KOPT-K1 (cell line): ENCODE measurements at regions not wholly inside any gene's neighbourhood (a gene's known extent, or its start where the extent isn't known, plus 50 kb on each side); places are given as distances from the start of the nearest gene placed in this dataset.

Source experiments
- H3K27ac ChIP-seq: fragments of 200-600 bp; sonication (generic); 2 replicates; pipeline ENCODE4 v1.5.1; 2016; ENCODE audit warnings: antibody characterized with exemption, mild to moderate bottlenecking, low read depth, low read length; ENCODE audit not compliant: poor library complexity, severe bottlenecking
- H3K36me3 ChIP-seq: fragments of 200-600 bp; sonication (generic); 2 replicates; pipeline ENCODE4 v1.5.1; 2017; ENCODE audit warnings: antibody characterized with exemption, mild to moderate bottlenecking, low read length, moderate library complexity; ENCODE audit not compliant: insufficient read depth
- H3K9me3 ChIP-seq: fragments of 200-600 bp; sonication (generic); 2 replicates; pipeline ENCODE4 v1.5.1; 2017; ENCODE audit warnings: antibody characterized with exemption, low read length, mild to moderate bottlenecking; ENCODE audit not compliant: insufficient read depth, poor library complexity, severe bottlenecking

GRCh38 chr6:138011413-138011812 lies 95.8 kb downstream of the PERP start:
- Histone ChIP-seq H3K36me3 (no peaks in the 10 kb centered on the region), H3K27ac (no peak overlapping the region)

GRCh38 chr6:138012682-138013081 lies 94.5 kb downstream of the PERP start:
- no peaks in the 10 kb centered on the region for H3K9me3 ChIP-seq
- H3K36me3 ChIP-seq, result no peaks in the 10 kb centered on the region
- H3K27ac ChIP-seq, result no peak overlapping the region

More at GRCh38 chr6:138011413-138011812, 95.8 kb downstream of the PERP start:
- no peaks in the 10 kb centered on the region for H3K9me3 ChIP-seq

- Histone ChIP-seq H3K27ac (no peak overlapping the region), H3K9me3 (no peaks in the 10 kb centered on the region), H3K36me3 (no peaks in the 10 kb centered on the region)
These were observed 93.3 kb downstream of the PERP start for GRCh38 chr6:138013959-138014358.

- no peak overlapping the region for H3K27ac ChIP-seq
- H3K9me3 ChIP-seq, result no peaks in the 10 kb centered on the region
- H3K36me3 ChIP-seq, result no peaks in the 10 kb centered on the region
These were observed 90.0 kb downstream of the PERP start for GRCh38 chr6:138017166-138017757.

- no peak overlapping the region for H3K27ac ChIP-seq
- no peaks in the 10 kb centered on the region for H3K36me3 ChIP-seq
- no peaks in the 10 kb centered on the region for H3K9me3 ChIP-seq
These were observed 88.9 kb downstream of the PERP start for GRCh38 chr6:138018297-138018696.

GRCh38 chr6:138025528-138025978 lies 81.7 kb downstream of the PERP start:
- Histone ChIP-seq H3K27ac (no peak overlapping the region), H3K36me3 (no peaks in the 10 kb centered on the region), H3K9me3 (no peaks in the 10 kb centered on the region)

- Histone ChIP-seq H3K27ac (no peak overlapping the region), H3K9me3 (no peaks in the 10 kb centered on the region), H3K36me3 (no peaks in the 10 kb centered on the region)
These were observed 80.9 kb downstream of the PERP start for GRCh38 chr6:138026342-138026741.

GRCh38 chr6:138028893-138029292 lies 78.3 kb downstream of the PERP start:
- H3K36me3 ChIP-seq, result no peaks in the 10 kb centered on the region
- no peak overlapping the region for H3K27ac ChIP-seq
- H3K9me3 ChIP-seq, result no peaks in the 10 kb centered on the region

GRCh38 chr6:138030872-138031271 lies 76.3 kb downstream of the PERP start:
- no peaks in the 10 kb centered on the region for H3K36me3 ChIP-seq
- H3K27ac ChIP-seq, result no peak overlapping the region
- H3K9me3 ChIP-seq, result no peaks in the 10 kb centered on the region

GRCh38 chr6:138031417-138031816 lies 75.8 kb downstream of the PERP start:
- Histone ChIP-seq H3K36me3 (no peaks in the 10 kb centered on the region), H3K9me3 (no peaks in the 10 kb centered on the region), H3K27ac (no peak overlapping the region)

- H3K27ac ChIP-seq, result no peak overlapping the region
- no peaks in the 10 kb centered on the region for H3K36me3 ChIP-seq
- no peaks in the 10 kb centered on the region for H3K9me3 ChIP-seq
These were observed 75.4 kb downstream of the PERP start for GRCh38 chr6:138031850-138032249.

GRCh38 chr6:138032571-138032970 lies 74.6 kb downstream of the PERP start:
- no peaks in the 10 kb centered on the region for H3K36me3 ChIP-seq
- no peaks in the 10 kb centered on the region for H3K9me3 ChIP-seq
- H3K27ac ChIP-seq, result no peak overlapping the region

- no peaks in the 10 kb centered on the region for H3K9me3 ChIP-seq
- H3K27ac ChIP-seq, result no peak overlapping the region
- no peaks in the 10 kb centered on the region for H3K36me3 ChIP-seq
These were observed 73.0 kb downstream of the PERP start for GRCh38 chr6:138034229-138034628.

GRCh38 chr6:138035070-138035469 lies 72.1 kb downstream of the PERP start:
- H3K36me3 ChIP-seq, result no peaks in the 10 kb centered on the region
- no peaks in the 10 kb centered on the region for H3K9me3 ChIP-seq
- H3K27ac ChIP-seq, result no peak overlapping the region

GRCh38 chr6:138036111-138036510 lies 71.1 kb downstream of the PERP start:
- Histone ChIP-seq H3K9me3 (no peaks in the 10 kb centered on the region), H3K36me3 (no peaks in the 10 kb centered on the region), H3K27ac (no peak overlapping the region)

- Histone ChIP-seq H3K27ac (no peak overlapping the region), H3K36me3 (no peaks in the 10 kb centered on the region), H3K9me3 (no peaks in the 10 kb centered on the region)
These were observed 70.2 kb downstream of the PERP start for GRCh38 chr6:138037009-138037504.
